SK-N-SH (cell line): ENCODE measurements at regions not wholly inside any gene's neighbourhood (a gene's known extent, or its start where the extent isn't known, plus 50 kb on each side); places are given as distances from the start of the nearest gene placed in this dataset.

Source experiments
- CTCF ChIA-PET: fragments of 300-600, 350-600 bp; formaldehyde crosslinking; extraction: SDS; loops from one replicate; lab custom pipeline; 2021; lab: Yijun Ruan, JAX
- POLR2A ChIA-PET: fragments of 350-600 bp; sonication (Branson Sonifier 250); formaldehyde crosslinking; extraction: SDS; loops from one replicate; lab custom pipeline; 2020; ENCODE audit warnings: antibody characterized with exemption, inconsistent platforms; lab: Yijun Ruan, JAX
- DNase-seq: peaks from one replicate; pipeline ENCODE4 v3.0.0; 2012
- H2AFZ ChIP-seq: fragments of 200-600 bp; sonication (generic); 2 replicates; pipeline ENCODE4 v1.8.1; 2016; ENCODE audit warnings: antibody characterized with exemption, mild to moderate bottlenecking, low read depth
- H3F3A ChIP-seq: fragments of 200-600 bp; sonication (generic); replicated peaks from 2 replicates; pipeline ENCODE3; 2016; ENCODE audit warnings: antibody characterized with exemption, mild to moderate bottlenecking; ENCODE audit not compliant: insufficient read depth
- H3K27ac ChIP-seq, 2 experiments: fragments of 200-500 bp in 1 of 2; fragments of 200-600 bp in 1 of 2; sonication (Bioruptor generic) in 1 of 2; sonication (generic), shearing (Covaris generic) in 1 of 2; 2 replicates each; pipeline versions ENCODE4 v1.5.1 to v1.6.1; 2014 to 2016; ENCODE audit warnings: low read depth in 2 of 2, inconsistent platforms in 1 of 2, low read length in 1 of 2, mild to moderate bottlenecking in 1 of 2, mixed read lengths in 1 of 2
- H3K27me3 ChIP-seq: fragments of 200-600 bp; sonication (generic), shearing (Covaris generic); 2 replicates; pipeline ENCODE4 v1.6.1; 2016; ENCODE audit warnings: mixed run types; ENCODE audit not compliant: insufficient read depth
- H3K36me3 ChIP-seq, 2 experiments: fragments of 200-500 bp in 1 of 2; fragments of 200-600 bp in 1 of 2; sonication (Bioruptor generic) in 1 of 2; sonication (generic) in 1 of 2; replicated peaks in 1 of 2; 2 replicates each; pipeline versions ENCODE3 to v1.5.1; 2014 to 2016; ENCODE audit warnings: low read length in 1 of 2, mild to moderate bottlenecking in 1 of 2; ENCODE audit not compliant: insufficient read depth in 2 of 2, control insufficient read depth in 1 of 2
- H3K4me1 ChIP-seq, 2 experiments: fragments of 200-500 bp in 1 of 2; fragments of 200-600 bp in 1 of 2; sonication (Bioruptor generic) in 1 of 2; sonication (generic), shearing (Covaris generic) in 1 of 2; 2 replicates each; pipeline versions ENCODE4 v1.5.1 to v1.6.1; 2014 to 2016; ENCODE audit warnings: low read depth in 1 of 2, low read length in 1 of 2, mixed run types in 1 of 2; ENCODE audit not compliant: insufficient read depth in 2 of 2, control insufficient read depth in 1 of 2
- H3K4me2 ChIP-seq: fragments of 200-600 bp; sonication (generic), shearing (Covaris generic); 2 replicates; pipeline ENCODE4 v1.6.1; 2017; ENCODE audit warnings: mixed run types
- H3K4me3 ChIP-seq, 2 experiments: fragments of 200-500 bp in 1 of 2; fragments of 200-600 bp in 1 of 2; sonication (Bioruptor generic) in 1 of 2; sonication (generic), shearing (Covaris generic) in 1 of 2; 2 replicates each; pipeline versions ENCODE4 v1.5.1 to v1.8.1; 2014 to 2016; ENCODE audit warnings: low read depth in 2 of 2, inconsistent platforms in 1 of 2, low read length in 1 of 2, mild to moderate bottlenecking in 1 of 2, mixed read lengths in 1 of 2, moderate library complexity in 1 of 2
- H3K79me2 ChIP-seq: fragments of 200-600 bp; sonication (generic); 2 replicates; pipeline ENCODE4 v1.8.1; 2017; ENCODE audit warnings: mild to moderate bottlenecking; ENCODE audit not compliant: insufficient read depth
- H3K9ac ChIP-seq: fragments of 200-600 bp; sonication (generic); 2 replicates; pipeline ENCODE4 v1.6.1; 2017; ENCODE audit warnings: mixed run types
- H3K9me2 ChIP-seq: fragments of 200-600 bp; sonication (generic); 2 replicates; pipeline ENCODE4 v1.6.1; 2017; ENCODE audit warnings: mixed run types
- H3K9me3 ChIP-seq: fragments of 200-600 bp; sonication (generic); 2 replicates; pipeline ENCODE4 v1.6.1; 2017; ENCODE audit warnings: mixed run types, mild to moderate bottlenecking, moderate library complexity
- H4K20me1 ChIP-seq: fragments of 200-600 bp; sonication (generic); 2 replicates; pipeline ENCODE4 v1.6.1; 2017; ENCODE audit warnings: mild to moderate bottlenecking, mixed run types; ENCODE audit not compliant: insufficient read depth
- CHD2 ChIP-seq: fragments of 150-350 bp; IDR thresholded peaks from 2 replicates; pipeline ENCODE4 v1.6.1; 2018; ENCODE audit warnings: low read length; ENCODE audit not compliant: partially characterized antibody
- ELF1 ChIP-seq: IDR thresholded peaks from 2 replicates; pipeline ENCODE4 v1.4.0; 2012
- EZH2phosphoT487 ChIP-seq: fragments of 200-600 bp; sonication (generic); IDR thresholded peaks from 2 replicates; pipeline ENCODE4 v1.6.1; 2017; ENCODE audit warnings: low read depth, mixed run types, mild to moderate bottlenecking, antibody characterized with exemption, moderate library complexity, borderline replicate concordance
- FOXM1 ChIP-seq: IDR thresholded peaks from 2 replicates; pipeline ENCODE4 v1.4.0; 2012; ENCODE audit warnings: low read depth, mild to moderate bottlenecking
- GABPA ChIP-seq: IDR thresholded peaks from 2 replicates; pipeline ENCODE4 v1.4.0; 2012; ENCODE audit warnings: low read depth, mild to moderate bottlenecking
- GATA2 ChIP-seq: sonication (generic); formaldehyde crosslinking; IDR thresholded peaks from 2 replicates; pipeline ENCODE4 v1.5.0; 2020; ENCODE audit warnings: mild to moderate bottlenecking, missing genetic modification reagents
- JUND ChIP-seq: IDR thresholded peaks from 2 replicates; pipeline ENCODE4 v1.4.0; 2012
- MXI1 ChIP-seq: IDR thresholded peaks from 2 replicates; pipeline ENCODE4 v1.6.1; 2012; ENCODE audit warnings: mild to moderate bottlenecking, low read depth, low read length, improper control_type of control experiment
- POLR2AphosphoS5 ChIP-seq: IDR thresholded peaks from 2 replicates; pipeline ENCODE4 v1.6.1; 2012; ENCODE audit warnings: low read depth, low read length
- RAD21 ChIP-seq: IDR thresholded peaks from 2 replicates; pipeline ENCODE4 v1.6.1; 2012; ENCODE audit warnings: mild to moderate bottlenecking, low read length
- REST ChIP-seq: IDR thresholded peaks from 2 replicates; pipeline ENCODE4 v1.6.1; 2012; ENCODE audit warnings: mild to moderate bottlenecking, low read depth, low read length, moderate library complexity
- RXRA ChIP-seq: IDR thresholded peaks from 2 replicates; pipeline ENCODE4 v1.4.0; 2012; ENCODE audit warnings: low read depth, mild to moderate bottlenecking, borderline replicate concordance
- SIN3A ChIP-seq: IDR thresholded peaks from 2 replicates; pipeline ENCODE4 v1.6.1; 2012; ENCODE audit warnings: low read depth, mild to moderate bottlenecking, low read length, moderate library complexity, borderline replicate concordance
- USF1 ChIP-seq: IDR thresholded peaks from 2 replicates; pipeline ENCODE4 v1.4.0; 2012; ENCODE audit warnings: low read depth, borderline replicate concordance
- USF2 ChIP-seq: fragments of 150-350 bp; IDR thresholded peaks from 2 replicates; pipeline ENCODE4 v1.6.1; 2017; ENCODE audit warnings: antibody characterized with exemption, low read length, low read depth, borderline replicate concordance
- ZBTB33 ChIP-seq: IDR thresholded peaks from 2 replicates; pipeline ENCODE4 v1.4.0; 2012; ENCODE audit warnings: low read depth, borderline replicate concordance
- WGBS: methylation state at CpG from one replicate; pipeline ENCODE4 v1.1.6; 2017; ENCODE audit warnings: low lambda C conversion rate; 5-methylcytosine and 5-hydroxymethylcytosine counted together

GRCh38 chr10:35908451-35908850 lies 266.4 kb upstream of the FZD8 start:
- DNase-seq: no peak
- ChIA-PET CTCF (interaction anchor here (0.6 kb wide), 1 partner anchor 836 kb away, joined by 4 read pairs; no protein-coding TSS in a partner anchor), POLR2A (no interaction called here)
- Histone ChIP-seq H3K4me2 (no peak overlapping the region), H3K27ac (no peak overlapping the region), H3K9me2 (no peaks in the 10 kb centered on the region), H3K79me2 (no peaks in the 10 kb centered on the region), H2AFZ (no peak overlapping the region), H3K4me3 (no peak overlapping the region), H3K4me1 (peaks cover 3 to 10% of the 10 kb centered on the region in 2 experiments; a peak in 3 of 4 replicates), H3K27me3 (no peaks in the 10 kb centered on the region), H3K9ac (no peak overlapping the region), H3K9me3 (no peaks in the 10 kb centered on the region), H3K36me3 (no peaks in the 10 kb centered on the region), H4K20me1 (no peaks in the 10 kb centered on the region), H3F3A (peaks cover 12% of the 10 kb centered on the region)
- TF ChIP-seq RAD21: no peak
- no peak for TF ChIP-seq USF1
- no peak for TF ChIP-seq FOXM1
- TF ChIP-seq GABPA: no peak
- WGBS: 89% methylated on average over 2 of the region's 2 CpGs

DNA sequence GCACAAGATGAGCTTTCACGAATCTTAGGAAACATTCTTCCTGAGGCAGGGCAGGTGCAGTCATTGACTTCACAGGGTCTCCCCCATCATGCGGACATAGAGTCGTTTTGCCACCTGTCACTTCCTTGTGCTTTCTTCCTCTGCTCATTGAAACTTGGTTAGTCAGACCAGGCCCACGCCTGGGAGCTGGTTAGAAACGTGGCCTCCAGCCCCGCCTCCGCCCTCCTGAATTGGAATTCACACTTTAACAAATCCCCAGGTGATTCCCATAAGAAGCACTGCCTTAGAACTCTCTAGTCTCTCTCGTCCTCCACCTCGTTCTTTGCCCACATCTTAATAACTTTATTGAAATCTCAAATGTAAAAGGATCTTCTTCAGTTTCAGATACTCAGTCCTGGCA lies 265.5 kb upstream of the FZD8 start:
- no peak overlapping the region for H2AFZ ChIP-seq
- no peak overlapping the region for H3K4me2 ChIP-seq
- H3K4me1 ChIP-seq: peaks cover under 1 to 4% of the 10 kb centered on the region in 2 experiments; a peak in 2 of 4 replicates
- CTCF ChIA-PET: no interaction called here
- H3F3A ChIP-seq: peaks cover 5% of the 10 kb centered on the region
- no peaks in the 10 kb centered on the region for H3K27me3 ChIP-seq
- no peak overlapping the region for H3K4me3 ChIP-seq
- 69% methylated on average over 9 of the region's 9 CpGs for WGBS
- no peak for DNase-seq
- no peaks in the 10 kb centered on the region for H4K20me1 ChIP-seq
- no peaks in the 10 kb centered on the region for H3K79me2 ChIP-seq
- H3K36me3 ChIP-seq: no peaks in the 10 kb centered on the region
- no peak overlapping the region for H3K27ac ChIP-seq
- no peaks in the 10 kb centered on the region for H3K9me2 ChIP-seq
- H3K9me3 ChIP-seq: no peaks in the 10 kb centered on the region
- no peak overlapping the region for H3K9ac ChIP-seq
- POLR2A ChIA-PET: no interaction called here
- no peak for TF ChIP-seq USF2
- no peak for TF ChIP-seq GATA2 (CRISPR knock-in tag)
- TF ChIP-seq MXI1: no peak
- TF ChIP-seq ELF1: no peak
- TF ChIP-seq USF1: no peak
- TF ChIP-seq REST: no peak
- TF ChIP-seq GABPA: no peak
- no peak for TF ChIP-seq EZH2phosphoT487
- TF ChIP-seq JUND: no peak
- no peak for TF ChIP-seq POLR2AphosphoS5
- TF ChIP-seq ZBTB33: no peak
- no peak for TF ChIP-seq RXRA
- TF ChIP-seq CHD2: no peak
- no peak for TF ChIP-seq SIN3A
